ENCODE measurements at regions not wholly inside any gene's neighbourhood (a gene's known extent, or its start where the extent isn't known, plus 50 kb on each side); places are given as distances from the start of the nearest gene placed in this dataset.
"Not testable (repeated sequence)": the region's sequence is repeated elsewhere in the genome, so short reads cannot be mapped to it uniquely, and the experiment has no call there.

GRCh38 chr2:194842871-194843270 lies 814.2 kb upstream of the SLC39A10 start:
- Histone ChIP-seq H3K4me3 (ENCODE audit: low read length in 3 of 3) (no peak overlapping the region), H3K9me3 (ENCODE audit: control insufficient read depth in 2 of 3, insufficient read depth in 1 of 3, low read length in 3 of 3) (no peaks in the 10 kb centered on the region), H3K27ac (ENCODE audit: low read depth in 2 of 2, low read length in 2 of 2) (no peak overlapping the region), H3K9ac (ENCODE audit: low read length in 3 of 3) (no peak overlapping the region), H3K27me3 (ENCODE audit: control insufficient read depth, insufficient read depth, low read length) (no peaks in the 10 kb centered on the region), H3K4me1 (ENCODE audit: control insufficient read depth in 2 of 3, insufficient read depth in 2 of 3, low read depth in 1 of 3, low read length in 3 of 3) (no peaks in the 10 kb centered on the region), H3K36me3 (ENCODE audit: control insufficient read depth in 2 of 3, insufficient read depth in 3 of 3, low read length in 3 of 3) (no peaks in the 10 kb centered on the region)
- no peak for TF ChIP-seq CTCF (IDR thresholded peaks at IDR 0.05; ENCODE audit: borderline replicate concordance, extremely low read depth, insufficient read depth)
- FAIRE-seq (no peak), DNase-seq (peak in 1 of 5 donors; percentile 46)
- intact Hi-C loops (cut with DNase I), result no loop called here

- H3K27ac ChIP-seq (ENCODE audit: low read depth in 2 of 2, low read length in 2 of 2); H3K36me3 ChIP-seq (ENCODE audit: control insufficient read depth in 2 of 3, insufficient read depth in 3 of 3, low read length in 3 of 3); H3K27me3 ChIP-seq (ENCODE audit: control insufficient read depth, insufficient read depth, low read length); FAIRE-seq; H3K4me3 ChIP-seq (ENCODE audit: low read length in 3 of 3); H3K9me3 ChIP-seq (ENCODE audit: control insufficient read depth in 2 of 3, insufficient read depth in 1 of 3, low read length in 3 of 3); H3K9ac ChIP-seq (ENCODE audit: low read length in 3 of 3); H3K4me1 ChIP-seq (ENCODE audit: control insufficient read depth in 2 of 3, insufficient read depth in 2 of 3, low read depth in 1 of 3, low read length in 3 of 3); intact Hi-C loops (cut with DNase I); DNase-seq: not testable (repeated sequence)
These were observed 822.7 kb upstream of the SLC39A10 start for GRCh38 chr2:194834371-194834770.

- DNase-seq (no peak), FAIRE-seq (no peak)
- Histone ChIP-seq H3K4me3 (ENCODE audit: low read length in 3 of 3) (no peak overlapping the region), H3K4me1 (ENCODE audit: control insufficient read depth in 2 of 3, insufficient read depth in 2 of 3, low read depth in 1 of 3, low read length in 3 of 3) (no peaks in the 10 kb centered on the region), H3K9me3 (ENCODE audit: control insufficient read depth in 2 of 3, insufficient read depth in 1 of 3, low read length in 3 of 3) (no peaks in the 10 kb centered on the region), H3K27ac (ENCODE audit: low read depth in 2 of 2, low read length in 2 of 2) (no peak overlapping the region), H3K9ac (ENCODE audit: low read length in 3 of 3) (no peak overlapping the region), H3K27me3 (ENCODE audit: control insufficient read depth, insufficient read depth, low read length) (no peaks in the 10 kb centered on the region), H3K36me3 (ENCODE audit: control insufficient read depth in 2 of 3, insufficient read depth in 3 of 3, low read length in 3 of 3) (no peaks in the 10 kb centered on the region)
- intact Hi-C loops (cut with DNase I), result no loop called here
- TF ChIP-seq CTCF (IDR thresholded peaks at IDR 0.05; ENCODE audit: borderline replicate concordance, extremely low read depth, insufficient read depth), result no peak
These were observed 830.8 kb upstream of the SLC39A10 start for GRCh38 chr2:194826241-194826640.

- FAIRE-seq (no peak), DNase-seq (no peak)
- no peaks in the 10 kb centered on the region for H3K36me3 ChIP-seq (ENCODE audit: control insufficient read depth in 2 of 3, insufficient read depth in 3 of 3, low read length in 3 of 3)
- H3K4me3 ChIP-seq (ENCODE audit: low read length in 3 of 3), result no peak overlapping the region
- no peak overlapping the region for H3K9ac ChIP-seq (ENCODE audit: low read length in 3 of 3)
- H3K27ac ChIP-seq (ENCODE audit: low read depth in 2 of 2, low read length in 2 of 2), result no peak overlapping the region
- H3K27me3 ChIP-seq (ENCODE audit: control insufficient read depth, insufficient read depth, low read length), result no peaks in the 10 kb centered on the region
- no peak for TF ChIP-seq CTCF (IDR thresholded peaks at IDR 0.05; ENCODE audit: borderline replicate concordance, extremely low read depth, insufficient read depth)
- intact Hi-C loops (cut with DNase I), result no loop called here
- H3K9me3 ChIP-seq (ENCODE audit: control insufficient read depth in 2 of 3, insufficient read depth in 1 of 3, low read length in 3 of 3), result no peaks in the 10 kb centered on the region
- H3K4me1 ChIP-seq (ENCODE audit: control insufficient read depth in 2 of 3, insufficient read depth in 2 of 3, low read depth in 1 of 3, low read length in 3 of 3), result no peaks in the 10 kb centered on the region
These were observed 832.6 kb upstream of the SLC39A10 start for GRCh38 chr2:194824450-194824849.
